OCI-LY7 (cell line): ENCODE measurements at regions not wholly inside any gene's neighbourhood (a gene's known extent, or its start where the extent isn't known, plus 50 kb on each side); places are given as distances from the start of the nearest gene placed in this dataset.

Source experiments
- BruUV-seq: library from RNA; stranded (reverse); fragments of 400-500 nt; replicated peaks from 2 replicates; lab custom pipeline; 2021; lab: Mats Ljungman, UMichigan
- CTCF ChIA-PET: fragments of 300-600 bp; sonication (Branson Sonifier 250); formaldehyde crosslinking; loops from one replicate; lab custom pipeline; 2022; ENCODE audit warnings: antibody characterized with exemption; ENCODE audit not compliant: unreplicated experiment; lab: Charles Lee
- POLR2A ChIA-PET: fragments of 300-600 bp; sonication (Branson Sonifier 250); formaldehyde crosslinking; loops from one replicate; lab custom pipeline; 2022; ENCODE audit warnings: antibody characterized with exemption; lab: Charles Lee
- DNase-seq: peaks from one replicate; pipeline ENCODE4 v3.0.0-alpha.2; 2015; ENCODE audit warnings: low spot score
- H2AFZ ChIP-seq: fragments of 200-600 bp; sonication (generic), shearing (Covaris generic); 2 replicates; pipeline ENCODE4 v1.6.1; 2014; ENCODE audit warnings: mild to moderate bottlenecking, antibody characterized with exemption, low read length, moderate library complexity
- H3K27ac ChIP-seq: fragments of 200-600 bp; sonication (generic); 2 replicates; pipeline ENCODE4 v1.5.1; 2014; ENCODE audit warnings: mixed run types, low read depth, mild to moderate bottlenecking, moderate library complexity, low read length, inconsistent platforms; ENCODE audit not compliant: poor library complexity, severe bottlenecking
- H3K36me3 ChIP-seq: fragments of 200-600 bp; sonication (generic); 2 replicates; pipeline ENCODE4 v1.6.1; 2014; ENCODE audit warnings: mild to moderate bottlenecking, antibody characterized with exemption, low read length, moderate library complexity, mixed read lengths; ENCODE audit not compliant: insufficient read depth
- H3K4me1 ChIP-seq: fragments of 200-600 bp; sonication (generic); 2 replicates; pipeline ENCODE4 v1.5.1; 2014; ENCODE audit warnings: mild to moderate bottlenecking, low read length; ENCODE audit not compliant: insufficient read depth, poor library complexity, severe bottlenecking
- H3K4me2 ChIP-seq: fragments of 200-600 bp; sonication (generic); 2 replicates; pipeline ENCODE4 v1.6.1; 2014; ENCODE audit warnings: mild to moderate bottlenecking, low read length
- H3K4me3 ChIP-seq: fragments of 200-600 bp; sonication (generic); 2 replicates; pipeline ENCODE4 v1.5.1; 2014; ENCODE audit warnings: mild to moderate bottlenecking, low read depth, low read length; ENCODE audit not compliant: poor library complexity, severe bottlenecking
- H3K79me2 ChIP-seq: fragments of 200-600 bp; sonication (generic); 2 replicates; pipeline ENCODE4 v1.6.1; 2016; ENCODE audit warnings: low read depth, mild to moderate bottlenecking, low read length, moderate library complexity, mixed read lengths; ENCODE audit not compliant: insufficient read depth
- H3K9me2 ChIP-seq: fragments of 200-600 bp; sonication (generic); 2 replicates; pipeline ENCODE4 v1.6.1; 2016; ENCODE audit warnings: mild to moderate bottlenecking, low read length, mixed read lengths; ENCODE audit not compliant: insufficient read depth
- H3K9me3 ChIP-seq: fragments of 200-600 bp; sonication (generic); 2 replicates; pipeline ENCODE4 v1.6.1; 2014; ENCODE audit warnings: mild to moderate bottlenecking, mixed run types, low read length, mixed read lengths
- H4K20me1 ChIP-seq: fragments of 200-600 bp; sonication (generic); 2 replicates; pipeline ENCODE4 v1.6.1; 2014; ENCODE audit warnings: mild to moderate bottlenecking, antibody characterized with exemption, low read length, moderate library complexity, mixed read lengths; ENCODE audit not compliant: insufficient read depth
- CTCF ChIP-seq: fragments of 200-600 bp; sonication (generic); conservative IDR thresholded peaks from 2 replicates; pipeline ENCODE4 v1.5.1; 2014; ENCODE audit warnings: mild to moderate bottlenecking, antibody characterized with exemption, low read length, moderate library complexity, mixed read lengths
- EZH2phosphoT487 ChIP-seq: fragments of 200-600 bp; sonication (generic); IDR thresholded peaks from 2 replicates; pipeline ENCODE4 v1.6.1; 2018; ENCODE audit warnings: low read depth, borderline replicate concordance, mild to moderate bottlenecking, mixed run types, antibody characterized with exemption, low read length, moderate library complexity, mixed read lengths
- intact Hi-C: fragments of 100-400 bp; cut with micrococcal nuclease; formaldehyde crosslinking; loops from one replicate; pipeline ENCODE4 v1.10.0; 2022; ENCODE audit not compliant: unreplicated experiment

DNA sequence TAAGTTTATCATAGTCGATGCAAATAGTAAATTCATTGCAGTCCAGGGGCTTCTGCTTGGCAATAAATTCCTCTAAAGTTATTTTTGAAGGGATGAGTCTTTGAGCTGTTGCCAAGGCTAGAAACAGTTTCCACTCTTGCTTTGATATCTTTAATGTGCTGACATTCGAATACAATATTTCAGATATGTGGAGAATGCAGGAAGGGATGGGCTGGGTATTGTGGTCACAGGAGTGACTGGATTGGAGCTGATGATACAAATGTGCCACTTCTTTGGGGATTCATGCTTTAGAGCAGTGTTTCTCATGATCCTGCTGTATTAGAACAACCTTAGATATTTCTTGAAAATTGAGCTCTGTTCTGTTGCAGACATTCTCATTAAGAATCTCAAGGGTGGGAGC lies 139.0 kb downstream of the PRDM13 start:
- no peaks in the 10 kb centered on the region for H3K36me3 ChIP-seq
- H3K4me3 ChIP-seq = no peak overlapping the region
- no peak overlapping the region for H3K4me2 ChIP-seq
- no TSS peak for BruUV-seq
- TF ChIP-seq CTCF (no peak), EZH2phosphoT487 (no peak)
- intact Hi-C loops = loop anchor here (1.0 to 10.0 kb wide), 2 partner anchors 278 to 411 kb away; no protein-coding TSS in a partner anchor
- no peaks in the 10 kb centered on the region for H3K9me3 ChIP-seq
- no peaks in the 10 kb centered on the region for H3K4me1 ChIP-seq
- H3K79me2 ChIP-seq = no peaks in the 10 kb centered on the region
- no peak for DNase-seq
- H2AFZ ChIP-seq = no peak overlapping the region
- no peak overlapping the region for H3K27ac ChIP-seq
- no peaks in the 10 kb centered on the region for H3K9me2 ChIP-seq
- no peaks in the 10 kb centered on the region for H4K20me1 ChIP-seq
- ChIA-PET CTCF (no interaction called here), POLR2A (interaction anchor here (0.8 to 1.1 kb wide), 2 partner anchors 278 to 311 kb away, joined by 3 read pairs; no protein-coding TSS in a partner anchor)

GRCh38 chr6:99746261-99746895 lies 139.7 kb downstream of the PRDM13 start:
- ChIA-PET POLR2A (interaction anchor here (0.8 to 1.6 kb wide), 4 partner anchors 20 to 321 kb away, joined by 3 to 4 read pairs (median 3); partner anchors contain the start of gene PNISR), CTCF (no interaction called here)

More at GRCh38 chr6:99746261-99746895, 139.7 kb downstream of the PRDM13 start:
- H3K9me2 ChIP-seq = no peaks in the 10 kb centered on the region
- BruUV-seq = no TSS peak
- TF ChIP-seq CTCF = peak; percentile 91
- TF ChIP-seq EZH2phosphoT487 = no peak
- H3K4me3 ChIP-seq = no peak overlapping the region
- DNase-seq = peak; percentile 69
- H3K27ac ChIP-seq = no peak overlapping the region
- no peak overlapping the region for H2AFZ ChIP-seq
- intact Hi-C loops = loop anchor here (1.0 to 10.0 kb wide), 2 partner anchors 279 to 412 kb away; no protein-coding TSS in a partner anchor
- no peak overlapping the region for H3K4me2 ChIP-seq
- H3K9me3 ChIP-seq = no peaks in the 10 kb centered on the region
- H3K79me2 ChIP-seq = no peaks in the 10 kb centered on the region
- H4K20me1 ChIP-seq = no peaks in the 10 kb centered on the region
- no peaks in the 10 kb centered on the region for H3K36me3 ChIP-seq
- no peaks in the 10 kb centered on the region for H3K4me1 ChIP-seq
